Activated T-helper 1 cell treated with anti-CD3 and anti-CD28 coated beads, Interleukin-12 subunit alpha, Interleukin-12 subunit beta, Interleukin-2, Interleukin-4 antibody, amounts not matched to agents 30 ng/mL and 10 ng/mL and 1 ng/mL, durations not matched to agents 14 hours and 24 hours and 36 hours (primary cell): ENCODE measurements at regions not wholly inside any gene's neighbourhood (a gene's known extent, or its start where the extent isn't known, plus 50 kb on each side); places are given as distances from the start of the nearest gene placed in this dataset.

Source experiments
- DNase-seq: peaks from one replicate; pipeline ENCODE4 v3.0.0; 2021; ENCODE audit warnings: low spot score
- H3K27ac Mint-ChIP-seq: one replicate; pipeline ENCODE4 v1.8.0; 2021; ENCODE audit warnings: mild to moderate bottlenecking, mixed read lengths
- H3K27me3 Mint-ChIP-seq: one replicate; pipeline ENCODE4 v1.8.0; 2022; ENCODE audit warnings: mild to moderate bottlenecking, moderate library complexity, mixed read lengths; ENCODE audit not compliant: insufficient read depth
- H3K36me3 Mint-ChIP-seq: one replicate; pipeline ENCODE4 v1.8.0; 2021; ENCODE audit warnings: low read depth, mixed read lengths
- H3K4me1 Mint-ChIP-seq: one replicate; pipeline ENCODE4 v1.8.0; 2021; ENCODE audit warnings: low read depth, mixed read lengths
- H3K4me3 Mint-ChIP-seq: one replicate; pipeline ENCODE4 v1.8.0; 2021; ENCODE audit warnings: mild to moderate bottlenecking, moderate library complexity, mixed read lengths
- H3K9me3 Mint-ChIP-seq: one replicate; pipeline ENCODE4 v1.8.0; 2021; ENCODE audit warnings: mixed read lengths
- intact Hi-C: fragments of 100-400 bp; cut with micrococcal nuclease; formaldehyde crosslinking; loops from one replicate; pipeline ENCODE4 v1.15.1; 2024

DNA sequence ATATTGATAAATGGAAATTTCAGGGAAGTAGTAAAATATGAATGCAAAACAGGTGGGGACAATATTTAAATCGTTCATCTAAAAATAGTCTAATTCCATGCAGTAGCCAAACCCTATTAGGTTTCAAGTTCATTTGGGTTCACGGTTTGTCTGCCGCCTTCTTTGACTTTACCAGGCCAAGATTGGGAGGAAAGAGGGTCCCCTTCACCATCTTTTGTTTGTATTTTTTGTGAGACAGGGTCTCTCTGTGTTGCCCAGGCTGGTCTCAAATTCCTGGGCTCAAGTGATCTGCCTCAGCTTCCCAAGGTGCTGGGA is 98.5 kb upstream of the ATL2 start:
- intact Hi-C loops, result loop anchor here (10.0 kb wide), 1 partner anchor 629 kb away; no protein-coding TSS in a partner anchor

DNA sequence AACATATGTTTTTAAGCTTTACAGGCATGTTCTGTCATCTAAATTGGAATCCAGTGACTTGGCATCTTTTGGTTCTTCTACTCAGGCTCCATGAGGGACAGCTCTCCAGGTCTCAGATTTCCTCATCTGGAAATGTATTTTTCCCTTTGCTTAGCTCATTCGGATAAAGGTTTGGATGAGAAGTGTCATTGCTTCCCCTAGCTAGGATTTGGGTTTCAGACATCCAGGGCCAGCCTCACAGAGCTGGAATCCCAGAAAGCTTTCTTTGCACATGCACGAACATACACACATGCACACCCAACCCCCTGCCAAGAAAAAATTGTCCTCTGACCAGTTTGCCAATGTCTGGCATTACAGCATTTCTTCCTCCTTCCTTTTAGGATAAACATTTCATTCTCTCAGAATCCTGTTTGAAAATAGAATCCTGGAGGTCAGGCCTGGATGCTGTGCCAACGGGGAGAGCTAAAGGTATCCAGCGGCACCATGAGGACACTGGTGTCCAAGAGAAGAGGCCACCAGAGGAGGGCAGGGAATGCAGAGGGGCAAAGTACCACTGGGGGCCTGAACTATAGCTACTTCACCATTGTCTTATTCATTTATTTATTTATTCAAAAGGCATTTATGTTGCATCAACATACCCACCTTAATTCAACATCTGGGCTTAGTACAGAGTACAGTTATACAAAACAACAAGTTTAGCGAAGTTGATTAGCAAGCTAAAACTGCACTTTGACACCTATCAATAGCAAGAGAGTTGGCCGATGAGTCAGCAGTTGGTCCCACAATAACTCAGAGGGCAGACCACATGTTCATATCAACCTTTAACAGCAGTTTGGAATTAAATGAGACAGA is 97.9 kb upstream of the ATL2 start:
- peaks cover 32% of the 10 kb centered on the region for H3K4me1 Mint-ChIP-seq
- H3K27ac Mint-ChIP-seq, result peak overlapping the region; percentile 42
- peaks cover 4% of the 10 kb centered on the region for H3K9me3 Mint-ChIP-seq
- H3K4me3 Mint-ChIP-seq, result no peak overlapping the region
- peaks cover 9% of the 10 kb centered on the region for H3K27me3 Mint-ChIP-seq
- peaks cover 3% of the 10 kb centered on the region for H3K36me3 Mint-ChIP-seq
- intact Hi-C loops, result loop anchor here (1.0 to 10.0 kb wide), 2 partner anchors 13 to 630 kb away; no protein-coding TSS in a partner anchor
- no peak for DNase-seq

More for the DNA sequence above, 98.5 kb upstream of the ATL2 start:
- Mint-ChIP-seq H3K27ac (peak overlapping the region; percentile 42), H3K4me3 (no peak overlapping the region), H3K9me3 (peaks cover 6% of the 10 kb centered on the region), H3K4me1 (peaks cover 32% of the 10 kb centered on the region), H3K27me3 (peaks cover 9% of the 10 kb centered on the region), H3K36me3 (peaks cover 3% of the 10 kb centered on the region)
- no peak for DNase-seq

DNA sequence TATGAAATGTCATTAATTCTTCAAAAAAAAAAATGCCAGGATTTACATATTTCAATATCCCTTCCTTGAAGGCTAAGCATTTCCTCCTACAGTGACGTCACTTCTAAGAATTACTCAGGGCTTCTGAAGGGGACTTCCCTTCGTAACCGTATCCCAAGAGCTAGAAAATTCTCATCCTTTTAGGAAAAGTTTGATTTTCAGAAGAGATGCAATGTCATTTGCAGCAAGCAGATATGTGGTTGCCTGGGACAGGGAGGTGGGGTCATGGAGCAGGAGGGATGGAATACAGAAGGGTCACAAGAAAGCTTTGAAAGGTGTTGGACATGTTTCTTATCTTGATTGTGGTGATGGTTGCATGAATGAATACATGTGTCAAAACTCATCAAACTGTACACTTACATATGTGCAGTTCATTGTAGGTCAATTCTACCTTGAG is 97.0 kb upstream of the ATL2 start:
- Mint-ChIP-seq H3K27me3 (peaks cover 7% of the 10 kb centered on the region), H3K4me1 (peaks cover 32% of the 10 kb centered on the region), H3K36me3 (peaks cover 3% of the 10 kb centered on the region), H3K27ac (peak overlapping the region; percentile 10), H3K4me3 (peak overlapping the region; percentile 5), H3K9me3 (peaks cover 4% of the 10 kb centered on the region)
- intact Hi-C loops, result loop anchor here (1.0 to 10.0 kb wide), 2 partner anchors 12 to 631 kb away; no protein-coding TSS in a partner anchor
- no peak for DNase-seq

DNA sequence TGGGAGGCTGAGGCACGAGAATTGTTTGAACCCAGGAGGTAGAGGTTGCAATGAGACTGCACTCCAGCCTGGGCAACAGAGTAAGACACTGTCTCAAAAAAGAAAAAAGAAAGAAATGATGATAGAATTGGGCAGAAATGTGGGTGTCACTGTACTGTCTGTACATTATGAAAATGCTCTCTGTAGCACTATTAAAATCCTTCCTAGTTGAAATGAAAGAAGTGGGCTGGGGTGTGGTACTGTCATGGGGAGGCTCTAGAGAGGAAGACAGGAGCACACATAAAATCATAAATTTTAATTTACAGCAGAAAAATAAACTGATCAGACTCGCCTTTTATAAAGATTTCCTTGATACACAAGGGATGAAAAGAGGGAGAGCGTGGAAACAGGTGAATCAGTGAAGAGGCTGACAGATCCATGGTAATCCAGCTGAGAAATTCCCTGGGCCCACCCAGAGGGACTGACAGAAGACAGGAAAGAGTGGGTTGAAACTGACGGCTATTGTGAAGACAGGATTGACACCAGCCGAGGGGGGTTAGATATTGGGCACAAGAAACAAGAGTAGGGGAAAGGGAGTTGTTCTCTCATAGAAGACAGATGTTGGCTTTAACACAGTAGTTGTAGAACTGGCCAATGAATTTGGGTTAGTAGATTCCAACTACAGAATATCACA is 96.4 kb upstream of the ATL2 start:
- peaks cover 3% of the 10 kb centered on the region for H3K36me3 Mint-ChIP-seq
- no peak for DNase-seq
- H3K27me3 Mint-ChIP-seq, result peaks cover 5% of the 10 kb centered on the region
- H3K4me1 Mint-ChIP-seq, result peaks cover 32% of the 10 kb centered on the region
- peaks cover 4% of the 10 kb centered on the region for H3K9me3 Mint-ChIP-seq
- intact Hi-C loops, result loop anchor here (1.0 to 10.0 kb wide), 3 partner anchors 11 to 631 kb away; partner anchors contain the start of gene ATL2
- peak overlapping the region; percentile 4 for H3K27ac Mint-ChIP-seq
- H3K4me3 Mint-ChIP-seq, result peak overlapping the region; percentile 5

DNA sequence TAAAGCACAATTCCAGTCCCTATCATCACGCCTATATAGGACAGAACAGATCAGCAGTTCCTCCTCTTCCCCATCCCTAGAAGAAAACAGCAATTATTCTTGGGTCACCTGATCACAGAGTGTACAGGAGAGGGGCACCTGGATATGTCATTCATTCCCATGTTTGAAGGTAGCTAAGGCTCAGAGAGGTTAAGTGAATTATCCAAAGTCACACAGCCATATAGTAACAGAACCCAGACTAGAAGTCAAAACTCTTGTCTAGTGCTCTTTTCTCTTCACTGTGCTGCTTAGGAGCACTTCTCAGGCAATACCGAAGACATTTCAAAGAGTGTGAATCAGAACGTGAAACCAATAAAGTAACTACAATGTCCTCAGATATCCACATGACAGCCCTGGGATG is 93.0 kb upstream of the ATL2 start:
- H3K9me3 Mint-ChIP-seq, result no peaks in the 10 kb centered on the region
- peaks cover 25% of the 10 kb centered on the region for H3K4me1 Mint-ChIP-seq
- peaks cover 8% of the 10 kb centered on the region for H3K27me3 Mint-ChIP-seq
- no peak overlapping the region for H3K4me3 Mint-ChIP-seq
- intact Hi-C loops, result loop anchor here (10.0 kb wide), 1 partner anchor 635 kb away; no protein-coding TSS in a partner anchor
- no peak overlapping the region for H3K27ac Mint-ChIP-seq
- DNase-seq, result no peak
- no peaks in the 10 kb centered on the region for H3K36me3 Mint-ChIP-seq

DNA sequence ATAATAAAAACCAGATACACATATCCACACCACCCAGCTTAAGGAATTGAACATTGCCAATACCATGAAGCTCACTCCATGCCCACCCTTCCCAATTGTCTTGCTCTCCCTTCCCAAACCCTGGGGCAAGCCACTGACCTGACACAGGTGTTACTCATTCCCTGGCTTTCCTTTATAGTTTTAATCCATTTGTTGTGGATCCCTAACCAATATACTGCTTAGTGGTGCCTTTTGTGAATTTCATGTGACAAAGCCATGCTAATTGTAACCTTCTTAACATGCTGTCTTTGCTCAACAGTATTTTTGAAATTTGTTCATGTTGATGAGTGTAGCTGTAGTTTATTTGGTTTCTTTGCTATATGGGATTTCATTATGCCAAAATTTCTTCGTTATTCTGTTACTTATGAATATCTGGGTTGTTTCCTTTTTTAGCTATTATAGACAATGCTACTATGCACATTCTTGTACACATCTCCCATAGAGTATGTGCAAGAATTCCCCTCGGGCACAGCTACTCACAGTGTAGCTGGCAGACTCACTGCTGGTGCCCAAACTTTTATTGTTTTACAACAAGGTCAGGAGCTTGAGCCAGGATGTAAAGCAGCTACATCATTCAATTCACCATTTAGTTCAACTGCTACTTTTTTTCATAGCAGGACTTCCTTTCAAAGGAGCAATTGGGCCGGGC is 90.8 kb upstream of the ATL2 start:
- H3K27ac Mint-ChIP-seq, result no peak overlapping the region
- intact Hi-C loops, result loop anchor here (10.0 kb wide), 1 partner anchor 363 kb away; no protein-coding TSS in a partner anchor
- no peaks in the 10 kb centered on the region for H3K9me3 Mint-ChIP-seq
- no peaks in the 10 kb centered on the region for H3K36me3 Mint-ChIP-seq
- H3K4me1 Mint-ChIP-seq, result peaks cover 4% of the 10 kb centered on the region
- H3K27me3 Mint-ChIP-seq, result peaks cover 12% of the 10 kb centered on the region
- DNase-seq, result no peak
- no peak overlapping the region for H3K4me3 Mint-ChIP-seq

DNA sequence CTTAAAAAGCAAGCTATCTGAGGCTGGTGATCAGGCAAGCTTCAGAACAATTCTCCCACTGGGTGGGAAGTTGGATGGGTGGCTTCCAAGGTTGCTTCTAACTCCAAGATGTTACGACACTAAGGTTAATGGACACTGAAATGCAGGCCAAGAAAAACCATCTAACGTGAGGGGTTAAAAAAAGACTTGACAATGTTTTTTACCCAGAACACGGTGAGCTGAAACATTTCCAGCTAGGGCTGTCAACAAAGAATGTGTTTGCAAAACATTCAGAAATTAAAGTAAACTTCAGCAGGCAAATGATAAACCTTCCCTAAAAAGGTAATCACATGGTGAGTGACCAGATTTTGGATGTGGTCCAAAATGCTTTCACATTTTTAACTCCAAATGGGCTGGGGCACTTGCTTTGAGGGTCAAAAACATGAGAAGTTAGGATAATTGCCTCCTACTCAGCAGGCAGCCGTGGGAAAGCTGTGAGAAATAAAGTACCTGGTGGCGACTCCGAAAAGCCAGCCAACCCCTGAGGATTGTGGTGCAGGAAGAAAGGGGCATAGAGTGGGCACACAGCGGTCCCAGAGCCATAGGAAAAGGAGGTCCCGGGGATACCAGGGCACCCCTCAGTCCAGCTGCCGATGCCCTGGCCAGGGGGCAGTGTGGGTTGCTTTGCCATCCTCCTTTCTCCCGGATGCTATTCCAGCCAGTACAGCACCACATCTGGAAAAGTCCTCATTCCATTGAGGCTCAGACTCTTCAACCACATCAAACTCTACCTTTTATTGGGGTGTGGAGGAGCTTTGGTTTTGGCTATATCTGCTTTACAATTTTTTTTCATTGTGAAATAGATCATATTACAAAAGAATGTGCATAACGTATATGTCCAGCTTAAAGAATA is 90.0 kb upstream of the ATL2 start:
- H3K27ac Mint-ChIP-seq, result no peak overlapping the region
- H3K36me3 Mint-ChIP-seq, result no peaks in the 10 kb centered on the region
- H3K4me3 Mint-ChIP-seq, result no peak overlapping the region
- DNase-seq, result no peak
- intact Hi-C loops, result loop anchor here (10.0 kb wide), 1 partner anchor 362 kb away; no protein-coding TSS in a partner anchor
- H3K4me1 Mint-ChIP-seq, result peaks cover 8% of the 10 kb centered on the region
- H3K9me3 Mint-ChIP-seq, result no peaks in the 10 kb centered on the region
- H3K27me3 Mint-ChIP-seq, result peaks cover 12% of the 10 kb centered on the region

DNA sequence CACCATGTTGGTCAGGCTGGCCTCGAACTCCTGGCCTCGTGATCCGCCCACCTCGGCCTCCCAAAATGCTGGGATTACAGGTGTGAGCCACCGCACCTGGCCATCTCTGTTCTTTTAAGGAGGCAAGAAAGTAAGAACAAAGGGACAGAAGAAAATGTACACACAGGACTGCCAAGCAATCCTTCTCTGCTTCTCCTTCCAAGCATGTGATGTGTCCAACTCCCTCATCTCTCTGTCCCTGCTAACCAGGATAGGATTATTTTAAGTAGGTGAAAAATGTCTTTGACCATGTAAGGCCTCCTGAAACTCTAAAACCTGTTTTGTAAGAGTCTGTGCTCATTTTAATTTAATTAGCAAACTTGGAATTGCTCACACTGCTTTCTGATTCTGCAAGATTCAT is 89.3 kb upstream of the ATL2 start:
- intact Hi-C loops, result loop anchor here (10.0 kb wide), 1 partner anchor 362 kb away; no protein-coding TSS in a partner anchor
- Mint-ChIP-seq H3K36me3 (no peaks in the 10 kb centered on the region), H3K4me1 (peaks cover 10% of the 10 kb centered on the region), H3K9me3 (no peaks in the 10 kb centered on the region), H3K4me3 (no peak overlapping the region), H3K27ac (no peak overlapping the region), H3K27me3 (peaks cover 12% of the 10 kb centered on the region)
- no peak for DNase-seq

DNA sequence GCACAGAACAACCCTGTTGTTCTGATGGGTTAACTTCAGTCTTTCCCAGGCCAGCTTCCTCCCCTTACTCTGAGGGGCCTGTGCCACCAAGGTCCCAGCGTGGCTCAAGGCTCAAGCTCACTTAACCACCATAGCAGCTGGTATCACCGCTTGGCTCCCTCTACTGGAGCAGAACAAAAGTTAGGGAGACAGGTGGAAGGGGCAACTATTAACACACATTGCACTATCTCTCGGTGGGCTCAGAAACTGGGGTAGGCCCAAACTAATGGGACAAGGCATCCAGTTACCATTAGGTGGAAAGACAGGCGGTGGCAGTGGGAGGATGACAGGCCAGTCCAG is 88.7 kb upstream of the ATL2 start:
- DNase-seq, result no peak
- no peak overlapping the region for H3K27ac Mint-ChIP-seq
- no peak overlapping the region for H3K4me3 Mint-ChIP-seq
- peaks cover 10% of the 10 kb centered on the region for H3K27me3 Mint-ChIP-seq
- H3K9me3 Mint-ChIP-seq, result no peaks in the 10 kb centered on the region
- intact Hi-C loops, result loop anchor here (10.0 kb wide), 1 partner anchor 361 kb away; no protein-coding TSS in a partner anchor
- no peaks in the 10 kb centered on the region for H3K36me3 Mint-ChIP-seq
- H3K4me1 Mint-ChIP-seq, result peaks cover 10% of the 10 kb centered on the region

DNA sequence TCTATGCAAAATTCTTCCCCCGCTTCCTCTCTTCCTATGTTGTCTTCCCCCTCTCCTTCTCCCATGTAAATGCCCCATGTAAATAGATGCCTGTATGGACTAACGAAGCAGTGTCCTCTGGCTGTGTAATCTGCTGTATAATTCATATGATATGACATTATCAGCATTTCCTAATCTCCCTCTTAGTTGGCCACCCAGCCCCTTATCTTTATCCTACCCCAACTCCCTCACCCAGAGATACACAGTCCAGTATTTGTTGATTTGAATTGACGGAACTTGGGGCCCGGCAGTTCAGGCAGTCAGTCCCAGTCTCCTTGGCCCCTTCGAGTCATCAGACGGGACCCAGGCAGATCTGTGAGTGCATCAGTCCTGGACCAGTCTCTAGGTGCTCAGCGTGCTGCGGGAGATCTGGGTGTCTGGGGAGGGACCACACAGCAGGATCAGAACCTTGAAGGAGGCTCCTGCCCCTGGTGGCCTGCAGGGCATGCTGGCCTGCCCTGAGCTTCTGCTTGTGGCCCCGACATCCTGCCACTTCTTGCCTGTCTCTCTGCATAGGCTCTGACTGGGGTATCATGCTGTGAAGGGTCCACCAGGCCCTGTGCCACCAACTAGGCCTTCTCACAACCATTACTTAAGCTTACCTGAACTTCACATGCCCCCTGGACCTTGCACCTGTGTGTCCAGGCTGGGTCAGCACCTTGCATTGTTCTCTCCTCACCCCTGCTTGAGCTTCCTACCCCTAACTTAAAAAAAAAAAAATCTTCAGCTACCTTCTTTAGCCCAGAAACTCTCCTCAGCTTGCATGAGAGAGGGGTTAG is 88.1 kb upstream of the ATL2 start:
- Mint-ChIP-seq H3K36me3 (no peaks in the 10 kb centered on the region), H3K27ac (no peak overlapping the region), H3K27me3 (peaks cover 8% of the 10 kb centered on the region), H3K9me3 (no peaks in the 10 kb centered on the region), H3K4me3 (no peak overlapping the region), H3K4me1 (peaks cover 10% of the 10 kb centered on the region)
- intact Hi-C loops, result loop anchor here (5.0 to 10.0 kb wide), 2 partner anchors 360 to 428 kb away; no protein-coding TSS in a partner anchor
- DNase-seq, result no peak

DNA sequence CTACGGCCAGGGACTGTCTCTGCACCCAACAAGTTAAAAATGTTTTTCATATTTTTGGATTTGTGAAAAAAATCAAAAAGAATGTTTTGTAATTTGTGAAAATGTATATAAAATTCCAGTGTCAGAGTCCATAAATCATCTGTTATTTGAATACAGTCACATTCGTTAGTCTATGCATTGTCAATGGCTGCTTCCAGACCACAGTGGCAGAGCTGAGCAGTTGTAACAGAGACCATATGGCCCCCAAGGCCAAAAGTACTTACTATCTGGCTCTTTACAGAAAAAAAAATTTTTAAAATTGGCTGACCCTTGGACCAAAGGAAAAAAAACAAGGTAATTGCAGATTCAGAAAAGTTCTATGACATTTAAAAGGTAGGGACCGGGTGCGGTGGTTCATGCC is 86.7 kb upstream of the ATL2 start:
- Mint-ChIP-seq H3K9me3 (no peaks in the 10 kb centered on the region), H3K27me3 (peaks cover 8% of the 10 kb centered on the region), H3K4me1 (peaks cover 10% of the 10 kb centered on the region), H3K4me3 (no peak overlapping the region), H3K36me3 (no peaks in the 10 kb centered on the region), H3K27ac (no peak overlapping the region)
- DNase-seq, result no peak
- intact Hi-C loops, result loop anchor here (2.0 to 10.0 kb wide), 3 partner anchors 149 to 426 kb away; no protein-coding TSS in a partner anchor
